GM19463 (cell line): ENCODE measurements at regions not wholly inside any gene's neighbourhood (a gene's known extent, or its start where the extent isn't known, plus 50 kb on each side); places are given as distances from the start of the nearest gene placed in this dataset.

Source experiments
- ATAC-seq: cut with Tn5 transposase; IDR thresholded peaks from one replicate; pipeline ENCODE4 v1.9.1; 2021; ENCODE audit warnings: mild to moderate bottlenecking, moderate library complexity; ENCODE audit not compliant: unreplicated experiment

GRCh38 chr5:90201923-90202322 is 207.6 kb downstream of the CETN3 start:
- ATAC-seq, result no peak

DNA sequence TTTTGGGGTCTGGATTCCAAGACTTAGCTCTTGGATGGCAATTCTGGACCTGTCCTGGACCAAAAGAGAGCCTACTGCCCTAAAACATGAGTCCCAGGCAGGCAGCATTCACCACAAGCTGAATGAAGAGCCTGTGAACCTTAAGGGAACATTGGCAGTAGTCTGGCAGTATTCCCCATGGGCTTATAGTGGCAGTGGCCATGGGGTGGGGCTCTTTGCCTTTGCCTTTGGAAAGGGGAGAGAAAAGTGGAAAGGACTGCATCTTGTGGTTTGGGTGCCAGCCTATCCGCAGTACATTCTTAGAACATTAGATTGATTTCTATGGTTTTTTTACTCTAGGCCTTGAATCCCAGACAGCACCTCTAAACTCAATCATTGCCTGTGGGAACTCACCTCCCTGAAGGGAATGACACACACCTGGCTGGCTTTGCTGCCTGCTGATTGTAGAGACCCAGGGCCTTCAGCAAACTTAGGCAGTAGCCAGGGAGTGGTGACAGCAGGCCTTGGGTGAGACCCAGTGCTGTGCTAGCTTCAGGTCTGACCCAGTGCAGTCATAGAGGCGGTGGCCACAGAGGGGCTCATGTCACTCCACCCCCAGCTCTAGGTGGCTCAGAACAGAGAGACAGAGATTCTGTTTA is 216.3 kb downstream of the CETN3 start:
- no peak for ATAC-seq

- no peak for ATAC-seq
Observed at GRCh38 chr5:90191352-90192045, 218.1 kb downstream of the CETN3 start.

DNA sequence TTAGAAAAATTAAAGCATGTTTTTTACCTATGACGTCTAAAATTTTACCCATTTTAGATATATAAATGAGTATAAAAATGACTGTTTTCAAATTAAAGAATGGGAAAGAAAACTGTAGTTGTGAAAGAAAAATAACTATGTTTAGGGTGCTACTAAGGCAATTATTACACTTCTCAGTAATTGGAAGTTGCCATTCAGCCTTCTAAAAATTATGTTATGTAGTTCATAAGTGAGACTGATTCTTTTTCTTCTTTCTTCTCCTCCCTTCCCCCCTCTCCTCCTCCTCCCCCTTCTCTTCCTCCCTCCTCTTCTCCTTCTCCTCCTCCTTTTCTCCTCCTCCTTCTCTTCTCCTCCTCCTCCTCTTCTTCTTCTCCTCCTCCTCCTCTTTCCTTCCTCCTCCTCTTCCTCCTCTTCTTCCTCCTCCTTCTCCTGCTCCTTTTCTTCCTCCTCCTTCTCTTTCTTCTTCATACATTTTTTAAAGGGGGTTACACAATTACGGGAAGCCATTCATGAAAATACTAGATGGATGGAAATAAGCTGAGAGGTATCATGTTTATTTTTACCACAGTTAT is 223.6 kb downstream of the CETN3 start:
- no peak for ATAC-seq

DNA sequence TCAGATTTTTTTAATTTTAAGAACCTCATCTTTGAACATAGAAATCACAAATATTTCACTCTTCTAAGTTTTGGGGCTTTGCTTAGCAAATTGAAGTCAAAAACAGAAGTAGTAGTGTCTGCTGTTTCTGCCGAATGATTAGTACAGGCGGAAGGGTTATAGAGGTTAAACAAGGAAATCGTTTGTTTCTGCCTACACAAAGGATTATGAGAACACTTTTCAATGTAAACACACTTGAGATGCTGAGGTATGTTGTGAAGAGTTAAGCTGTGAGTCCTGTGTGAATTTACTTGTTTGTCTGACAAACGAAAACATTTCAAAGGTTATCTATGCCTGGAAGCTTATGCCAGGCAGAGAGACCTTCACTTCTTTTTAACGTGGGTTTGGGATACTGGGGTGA is 224.8 kb downstream of the CETN3 start:
- no peak for ATAC-seq

DNA sequence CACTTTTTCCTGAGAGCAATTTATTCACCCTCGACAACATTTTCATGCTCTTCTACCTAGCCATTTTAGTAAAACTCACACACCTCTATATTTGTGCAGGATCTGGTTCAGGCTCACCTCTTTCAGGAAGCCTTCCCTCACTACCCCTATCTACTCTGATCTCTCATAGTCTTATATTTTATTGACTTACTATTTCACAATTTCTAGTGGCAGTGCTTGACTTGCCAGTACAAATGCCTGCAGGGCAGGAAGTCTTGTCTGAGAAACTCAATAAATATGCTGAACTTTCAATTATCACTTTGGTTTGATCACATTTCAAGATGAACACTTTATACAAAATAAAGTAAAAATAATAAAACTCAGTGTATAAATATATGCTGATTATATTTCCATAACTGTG is 226.8 kb downstream of the CETN3 start:
- no peak for ATAC-seq

DNA sequence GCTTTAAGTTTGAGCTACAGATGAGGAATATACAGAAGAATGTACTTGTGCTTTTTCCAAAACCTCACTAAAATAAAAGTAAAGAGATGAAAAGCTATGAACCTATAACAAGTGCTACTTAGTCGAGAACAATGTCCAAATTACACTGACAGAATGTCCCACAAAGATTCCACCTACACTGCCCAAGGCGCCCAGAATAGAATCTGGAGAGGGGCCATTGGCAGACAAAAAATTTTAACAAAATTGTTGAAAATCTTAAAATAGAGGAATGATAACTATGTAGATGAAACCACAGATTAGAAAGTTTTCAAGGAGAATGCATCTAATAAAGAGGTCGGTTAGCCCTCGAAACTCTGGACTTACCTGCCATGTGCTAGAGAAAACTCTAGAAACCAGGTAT is 235.3 kb downstream of the CETN3 start:
- no peak for ATAC-seq

DNA sequence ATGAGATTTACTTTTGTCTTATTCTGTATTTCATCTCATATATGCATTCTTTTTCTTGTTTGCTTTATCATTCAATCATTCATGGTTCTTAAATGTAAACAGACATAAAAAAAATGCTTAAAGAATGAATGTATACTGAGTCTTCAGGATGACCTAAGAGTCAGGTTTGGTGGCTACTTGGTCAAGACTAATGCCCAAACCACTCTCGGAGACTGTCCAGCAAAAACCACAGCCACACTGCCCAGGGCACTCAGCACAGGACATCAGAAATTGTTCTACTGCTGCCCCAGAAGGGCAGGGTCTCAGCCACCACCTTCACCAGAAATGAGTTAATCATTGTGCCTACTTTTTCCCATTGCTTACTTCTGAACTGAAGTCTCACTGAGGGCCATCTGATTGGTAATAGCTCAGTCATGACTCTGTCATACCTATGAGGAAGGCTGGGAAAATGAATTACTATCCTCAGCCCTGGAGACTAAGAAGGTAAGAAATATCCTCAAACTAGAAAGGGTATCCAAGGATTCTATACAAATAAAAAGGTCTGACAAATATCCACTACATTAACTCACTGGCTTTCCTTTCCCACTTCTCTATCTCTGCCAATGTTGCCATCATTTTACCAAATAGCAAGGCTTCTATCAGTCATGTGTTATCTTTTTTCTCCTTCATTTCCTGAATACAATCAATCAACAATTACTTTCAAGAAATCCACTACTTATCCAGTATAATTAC is 236.1 kb downstream of the CETN3 start:
- ATAC-seq, result no peak

GRCh38 chr5:90171466-90171865 is 238.1 kb downstream of the CETN3 start:
- ATAC-seq, result no peak

DNA sequence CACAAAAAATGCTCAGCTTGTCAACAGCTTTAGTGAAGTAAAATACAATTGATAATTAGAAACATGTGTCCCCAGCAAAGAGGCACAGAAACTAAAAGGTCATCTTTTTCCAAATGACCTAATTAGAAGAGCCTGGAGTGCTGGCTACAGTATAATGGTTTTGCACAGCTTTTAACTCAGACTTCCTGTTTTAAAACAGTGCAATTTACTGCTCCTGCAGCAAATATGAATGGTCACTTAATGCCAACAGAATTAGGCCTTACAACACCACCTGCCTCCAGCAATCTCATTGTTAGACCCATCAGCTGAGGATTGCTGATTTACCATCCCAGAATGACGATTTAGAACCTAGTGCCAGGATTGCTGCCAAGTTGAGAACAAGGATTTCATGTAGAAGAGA is 239.3 kb downstream of the CETN3 start:
- ATAC-seq, result no peak

- ATAC-seq, result no peak
Observed at GRCh38 chr5:90169078-90169477, 240.5 kb downstream of the CETN3 start.

DNA sequence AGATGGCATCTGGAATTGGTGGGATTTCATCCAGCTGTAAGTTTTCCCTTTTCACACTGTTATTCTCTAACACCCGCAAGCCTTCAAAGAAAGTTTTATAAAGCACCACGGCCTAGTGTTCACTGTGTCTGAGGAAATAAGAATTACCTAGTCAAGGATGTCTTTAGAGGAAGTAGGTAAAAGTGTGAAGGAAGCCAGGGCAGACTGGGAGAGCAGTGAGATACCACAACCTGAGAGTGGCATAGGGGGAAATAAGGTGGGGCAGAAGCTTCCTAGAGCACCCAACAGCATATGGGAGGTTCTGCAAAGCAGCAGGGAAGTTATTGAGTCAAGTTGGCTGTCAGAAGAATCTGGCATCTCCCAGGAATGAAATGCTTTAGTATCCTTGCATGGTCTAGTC is 241.2 kb downstream of the CETN3 start:
- ATAC-seq, result no peak

GRCh38 chr5:90166816-90167215 is 242.7 kb downstream of the CETN3 start:
- no peak for ATAC-seq

- no peak for ATAC-seq
Observed at GRCh38 chr5:90162324-90162723, 247.2 kb downstream of the CETN3 start.

GRCh38 chr5:90161414-90161813 is 248.1 kb downstream of the CETN3 start:
- ATAC-seq, result peak; percentile 79

- ATAC-seq, result no peak
Observed at GRCh38 chr5:90158131-90158530, 251.4 kb downstream of the CETN3 start.

- no peak for ATAC-seq
Observed at GRCh38 chr5:90153031-90153430, 256.5 kb downstream of the CETN3 start.

- ATAC-seq, result no peak
Observed at GRCh38 chr5:90144625-90145327, 264.8 kb downstream of the CETN3 start.

DNA sequence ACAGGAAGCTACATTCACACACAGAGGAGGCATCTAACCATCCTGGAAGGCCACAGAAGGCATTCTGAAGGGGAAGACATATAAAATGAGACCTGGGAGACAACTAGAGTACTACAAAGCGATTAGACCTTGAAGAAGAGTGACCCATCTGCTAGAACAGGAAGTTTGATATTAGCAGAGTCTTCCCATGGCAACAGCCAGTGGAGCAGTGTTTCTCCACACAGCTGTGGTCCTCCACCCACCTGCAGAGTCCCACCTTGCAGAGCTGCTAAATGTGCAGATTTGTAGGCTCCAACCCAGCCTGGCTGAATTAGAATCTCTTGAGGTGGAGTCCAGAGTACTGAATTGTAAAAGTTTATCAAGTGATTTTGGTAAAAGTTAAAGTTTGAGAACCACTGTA is 267.0 kb downstream of the CETN3 start:
- no peak for ATAC-seq

DNA sequence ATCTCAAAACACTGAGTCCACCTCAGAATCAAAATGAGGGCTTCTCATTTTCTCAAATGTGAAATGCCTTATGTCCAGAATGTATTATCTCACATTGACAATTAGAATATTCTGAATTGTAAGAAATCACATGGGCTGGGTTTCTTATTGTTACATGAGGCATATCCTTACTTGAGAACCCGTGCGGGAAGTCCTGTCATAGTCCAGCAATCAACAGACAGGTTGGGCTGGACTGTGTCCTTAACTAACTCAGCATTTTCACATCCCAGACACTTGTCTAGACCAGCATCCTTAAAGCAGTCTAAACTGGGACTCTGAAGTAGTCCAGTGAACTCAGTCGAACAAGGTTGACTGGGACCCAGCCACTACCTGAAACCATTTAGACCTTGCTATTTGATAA is 267.6 kb downstream of the CETN3 start:
- ATAC-seq, result no peak

GRCh38 chr5:90136952-90137528 is 272.5 kb downstream of the CETN3 start:
- ATAC-seq, result no peak
